ENCODE measurements at regions not wholly inside any gene's neighbourhood (a gene's known extent, or its start where the extent isn't known, plus 50 kb on each side); places are given as distances from the start of the nearest gene placed in this dataset.

DNA sequence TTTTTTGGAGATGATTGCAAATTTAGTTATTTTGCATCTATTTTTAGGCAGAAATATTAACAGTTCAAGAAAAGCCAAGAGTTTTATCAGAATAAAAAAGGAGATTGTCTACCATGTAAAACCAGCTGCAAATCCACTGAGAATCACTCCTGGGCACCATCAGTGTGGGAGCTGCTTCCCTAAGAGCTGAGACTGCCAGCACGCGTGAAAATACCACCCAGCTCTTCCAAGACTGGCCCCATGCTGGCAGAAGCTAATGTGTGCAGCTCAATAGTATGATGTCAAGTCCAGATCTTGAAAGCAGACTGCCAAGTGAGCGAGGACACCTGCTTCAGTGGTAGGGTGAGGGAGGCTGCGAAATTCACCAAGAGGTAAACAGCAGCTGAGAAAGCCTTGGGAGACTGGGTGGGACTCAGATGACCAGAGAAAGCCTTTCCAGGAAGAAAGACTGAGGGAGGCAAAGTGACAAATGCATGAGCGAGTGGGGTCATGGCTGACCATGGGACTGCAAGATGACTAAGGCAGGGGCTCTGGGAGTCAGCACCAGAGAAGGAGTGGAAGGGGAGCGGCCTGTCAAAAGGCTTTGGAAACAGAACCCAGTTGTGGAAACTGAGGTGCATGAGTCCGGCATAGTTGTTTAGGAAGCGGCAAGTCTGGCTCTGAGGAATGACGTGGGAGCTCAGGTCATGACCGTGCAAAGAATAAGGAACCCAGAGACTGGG, 200.9 kb downstream of the GADD45G start (continued):
- TF ChIP-seq REST (IDR thresholded peaks at IDR 0.05; ENCODE audit: low read depth, low read length) (no peak), RXRA (IDR thresholded peaks at IDR 0.05; ENCODE audit: borderline replicate concordance, low read depth) (no peak)

DNA sequence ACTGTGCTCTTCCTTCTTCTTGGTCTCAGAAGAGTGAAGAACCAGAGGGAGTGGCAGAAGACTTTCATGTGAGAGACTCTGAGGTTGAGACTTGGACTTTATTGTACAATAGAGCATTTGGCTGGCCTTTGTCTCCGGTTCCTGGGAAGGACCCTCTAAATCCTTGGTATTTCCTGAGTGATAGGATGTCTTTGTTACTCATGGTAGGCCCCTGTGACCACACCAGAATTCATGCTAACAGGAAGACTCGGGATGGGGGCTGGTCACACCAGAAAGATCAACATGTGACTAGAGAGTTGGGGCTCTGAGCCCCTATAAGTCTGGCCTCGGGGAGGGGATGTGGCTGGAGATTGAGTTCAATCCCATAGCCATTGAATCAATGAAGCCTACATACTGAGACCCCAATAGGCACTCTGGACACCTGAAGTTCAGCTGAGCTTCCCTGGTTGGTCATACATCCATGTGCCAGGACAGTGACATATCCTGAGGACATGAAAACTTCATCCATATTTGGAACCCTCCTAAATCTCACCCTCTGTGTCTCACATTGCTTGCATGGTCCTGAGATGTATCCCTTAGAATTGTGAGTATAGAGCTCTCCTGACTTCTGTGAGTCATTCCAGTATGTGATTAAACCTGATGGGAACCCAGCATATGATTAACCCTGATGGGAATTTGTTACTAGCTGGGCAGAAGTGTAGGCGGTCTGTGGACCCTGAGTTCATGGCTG, 201.7 kb downstream of the GADD45G start:
- POLR2A ChIA-PET, result no interaction called here
- H3K4me1 ChIP-seq (ENCODE audit: control insufficient read depth in 1 of 2, insufficient read depth in 2 of 2, low read depth in 1 of 2, low read length in 1 of 2), result peaks cover 0 to 34% of the 10 kb centered on the region in 2 experiments; a peak in 2 of 4 replicates
- H3F3A ChIP-seq (replicated peaks; ENCODE audit: insufficient read depth), result no peaks in the 10 kb centered on the region
- no peak for TF ChIP-seq POLR2AphosphoS5 (IDR thresholded peaks at IDR 0.05; ENCODE audit: low read depth, low read length)
- no peak for TF ChIP-seq ELF1 (IDR thresholded peaks at IDR 0.05)
- no peak for TF ChIP-seq TCF12 (IDR thresholded peaks at IDR 0.05)
- TF ChIP-seq RFX5 (IDR thresholded peaks at IDR 0.05; ENCODE audit: low read length), result no peak
- TF ChIP-seq, protein P1, sequence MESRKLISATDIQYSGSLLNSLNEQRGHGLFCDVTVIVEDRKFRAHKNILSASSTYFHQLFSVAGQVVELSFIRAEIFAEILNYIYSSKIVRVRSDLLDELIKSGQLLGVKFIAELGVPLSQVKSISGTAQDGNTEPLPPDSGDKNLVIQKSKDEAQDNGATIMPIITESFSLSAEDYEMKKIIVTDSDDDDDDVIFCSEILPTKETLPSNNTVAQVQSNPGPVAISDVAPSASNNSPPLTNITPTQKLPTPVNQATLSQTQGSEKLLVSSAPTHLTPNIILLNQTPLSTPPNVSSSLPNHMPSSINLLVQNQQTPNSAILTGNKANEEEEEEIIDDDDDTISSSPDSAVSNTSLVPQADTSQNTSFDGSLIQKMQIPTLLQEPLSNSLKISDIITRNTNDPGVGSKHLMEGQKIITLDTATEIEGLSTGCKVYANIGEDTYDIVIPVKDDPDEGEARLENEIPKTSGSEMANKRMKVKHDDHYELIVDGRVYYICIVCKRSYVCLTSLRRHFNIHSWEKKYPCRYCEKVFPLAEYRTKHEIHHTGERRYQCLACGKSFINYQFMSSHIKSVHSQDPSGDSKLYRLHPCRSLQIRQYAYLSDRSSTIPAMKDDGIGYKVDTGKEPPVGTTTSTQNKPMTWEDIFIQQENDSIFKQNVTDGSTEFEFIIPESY (IDR thresholded peaks at IDR 0.05; ENCODE audit: borderline replicate concordance, low read depth), result no peak
- TF ChIP-seq MAX (IDR thresholded peaks at IDR 0.05; ENCODE audit: low read depth), result no peak
- no peak for TF ChIP-seq RCOR1 (IDR thresholded peaks at IDR 0.05; ENCODE audit: low read length)
- H3K79me2 ChIP-seq (ENCODE audit: insufficient read depth), result no peaks in the 10 kb centered on the region
- no peaks in the 10 kb centered on the region for H3K36me3 ChIP-seq (replicated peaks in 1 of 2; ENCODE audit: control insufficient read depth in 1 of 2, insufficient read depth in 2 of 2, low read length in 1 of 2)
- H2AFZ ChIP-seq (ENCODE audit: low read depth), result no peak overlapping the region
- DNase-seq, result no peak
- CTCF ChIA-PET, result interaction anchor here (1.2 to 2.8 kb wide), 2 partner anchors 202 to 293 kb away, joined by 3 to 9 read pairs; partner anchors contain the start of gene GADD45G
- no peaks in the 10 kb centered on the region for H3K9me3 ChIP-seq
- no peaks in the 10 kb centered on the region for H4K20me1 ChIP-seq (ENCODE audit: insufficient read depth)
- 22% methylated on average over 4 of the region's 4 CpGs for whole genome bisulfite sequencing (ENCODE audit: low lambda C conversion rate)
- H3K27ac ChIP-seq (ENCODE audit: low read depth in 2 of 2, low read length in 1 of 2), result no peak overlapping the region
- no peaks in the 10 kb centered on the region for H3K9me2 ChIP-seq
- H3K4me2 ChIP-seq, result no peak overlapping the region
- H3K9ac ChIP-seq, result no peak overlapping the region
- no peaks in the 10 kb centered on the region for H3K27me3 ChIP-seq (ENCODE audit: insufficient read depth)
- H3K4me3 ChIP-seq (ENCODE audit: low read depth in 2 of 2, low read length in 1 of 2), result no peak overlapping the region

Measured in SK-N-SH (cell line).